CD4-positive, alpha-beta T cell treated with Interleukin-12 subunit alpha and Interleukin-12 subunit beta, for 1 hour (primary cell): ENCODE measurements at regions not wholly inside any gene's neighbourhood (a gene's known extent, or its start where the extent isn't known, plus 50 kb on each side); places are given as distances from the start of the nearest gene placed in this dataset.
"Not testable (repeated sequence)": the region's sequence is repeated elsewhere in the genome, so short reads cannot be mapped to it uniquely, and the experiment has no call there.

Experiments
- DNase-seq: peaks from one replicate; pipeline ENCODE4 v3.0.0-alpha.2; 2020

DNA sequence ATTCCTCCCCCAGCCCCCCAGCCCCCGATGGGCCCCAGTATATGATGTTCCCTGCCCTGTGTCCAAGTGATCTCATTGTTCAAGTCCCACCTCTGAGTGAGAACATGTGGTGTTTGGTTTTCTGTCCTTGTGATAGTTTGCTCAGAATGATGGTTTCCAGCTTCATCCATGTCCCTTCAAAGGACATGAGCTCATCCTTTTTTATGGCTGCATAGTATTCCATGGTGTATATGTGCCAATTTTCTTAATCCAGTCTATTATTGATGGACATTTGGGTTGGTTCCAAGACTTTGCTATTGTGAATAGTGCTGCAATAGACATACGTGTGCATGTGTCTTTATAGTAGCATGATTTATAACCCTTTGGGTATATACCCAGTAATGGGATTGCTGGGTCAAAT is 495.3 kb downstream of the OMA1 start:
- DNase-seq = not testable (repeated sequence)

DNA sequence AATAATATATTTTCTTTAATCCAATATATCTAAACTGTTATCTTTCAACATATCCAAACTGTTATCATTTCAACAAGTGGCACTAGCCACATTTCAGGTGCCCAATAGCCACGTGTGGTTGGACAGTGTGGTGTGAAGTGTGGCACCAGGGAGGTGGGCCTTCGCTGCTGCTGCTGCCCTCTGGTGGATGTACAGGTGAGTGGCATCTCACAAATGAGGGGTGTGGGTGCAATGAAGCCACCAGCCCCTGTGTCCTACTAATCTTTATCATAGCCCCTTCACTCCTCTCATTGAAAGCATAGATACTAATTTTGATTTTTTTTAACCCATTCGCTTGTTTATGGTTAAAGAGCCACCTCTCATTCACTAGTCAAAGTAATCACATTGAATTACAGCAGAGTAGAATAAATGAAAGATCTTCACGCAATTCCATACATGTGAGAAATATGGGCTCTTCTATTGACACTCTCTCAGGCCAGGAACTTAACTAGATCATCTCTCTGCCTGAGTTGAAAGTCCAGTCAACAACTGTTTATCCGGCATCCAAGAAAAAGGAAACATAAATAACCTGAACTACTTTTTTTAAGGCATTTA is 499.2 kb downstream of the OMA1 start:
- peak; percentile 14 for DNase-seq

DNA sequence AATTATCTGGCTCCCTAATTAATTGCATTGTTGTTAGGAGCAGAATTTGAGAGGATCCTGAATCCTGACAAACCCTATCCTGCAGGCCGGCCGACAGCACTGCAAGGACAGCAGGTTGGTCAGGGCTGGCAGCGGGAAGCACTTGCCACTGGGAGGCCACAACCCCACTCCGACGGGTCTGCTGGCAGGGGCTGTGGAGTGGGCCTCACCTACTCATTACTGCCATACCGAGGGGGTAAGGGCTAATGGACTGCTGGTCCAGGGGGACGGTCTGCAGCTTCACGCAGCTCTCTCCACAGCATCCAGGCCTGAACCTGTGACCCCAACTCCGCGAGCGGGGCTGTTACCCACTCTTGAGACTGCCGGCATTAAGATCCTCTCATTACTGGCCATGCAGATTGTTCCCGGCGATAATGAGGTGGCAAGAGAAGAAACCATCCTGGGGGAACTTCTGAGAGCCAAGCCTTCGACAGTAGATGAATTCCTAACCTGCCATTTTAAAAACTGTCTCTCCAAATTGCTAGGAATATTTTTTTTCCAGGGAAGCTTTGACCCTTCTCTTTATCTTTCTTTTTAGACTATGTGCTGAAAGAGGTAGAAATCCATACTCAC is 501.3 kb downstream of the OMA1 start:
- DNase-seq = no peak

DNA sequence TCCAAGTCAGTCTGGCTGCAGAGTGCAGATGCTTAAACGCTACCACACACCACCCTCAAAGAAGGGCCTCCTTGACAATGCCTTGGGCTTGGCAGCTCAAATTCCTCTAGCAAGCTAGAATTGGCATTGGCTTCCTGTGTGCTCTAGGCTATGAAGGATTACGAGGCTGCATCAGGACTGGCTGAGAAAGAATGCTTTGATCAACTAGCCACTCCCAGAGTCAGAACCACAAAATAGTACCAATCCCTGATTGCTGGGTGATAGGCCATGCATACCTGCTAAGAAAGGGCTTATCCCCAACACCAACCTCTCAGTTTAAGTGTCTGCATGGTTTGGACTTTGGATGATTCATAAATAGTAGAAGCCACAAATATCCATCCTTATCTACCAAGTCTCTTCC is 504.9 kb downstream of the OMA1 start:
- DNase-seq = no peak

DNA sequence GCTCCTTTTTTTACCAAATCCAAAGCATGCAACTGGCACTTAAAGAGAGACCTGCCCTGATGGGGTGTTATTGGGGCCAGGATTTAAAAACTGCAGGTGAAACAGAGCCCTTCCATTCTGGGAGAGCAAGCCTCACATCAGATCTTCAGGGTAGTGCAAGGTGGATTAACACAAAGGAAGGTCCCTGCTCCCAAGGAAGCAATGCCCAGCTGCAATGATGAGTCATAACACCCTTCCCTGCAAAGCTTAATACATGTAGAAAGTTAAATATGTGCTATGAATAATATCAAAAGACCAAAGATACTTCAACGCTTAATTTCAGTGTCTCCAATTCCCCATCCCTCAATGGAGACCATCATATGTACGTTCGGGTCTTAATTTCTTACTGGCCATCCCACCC is 508.0 kb downstream of the OMA1 start:
- no peak for DNase-seq

DNA sequence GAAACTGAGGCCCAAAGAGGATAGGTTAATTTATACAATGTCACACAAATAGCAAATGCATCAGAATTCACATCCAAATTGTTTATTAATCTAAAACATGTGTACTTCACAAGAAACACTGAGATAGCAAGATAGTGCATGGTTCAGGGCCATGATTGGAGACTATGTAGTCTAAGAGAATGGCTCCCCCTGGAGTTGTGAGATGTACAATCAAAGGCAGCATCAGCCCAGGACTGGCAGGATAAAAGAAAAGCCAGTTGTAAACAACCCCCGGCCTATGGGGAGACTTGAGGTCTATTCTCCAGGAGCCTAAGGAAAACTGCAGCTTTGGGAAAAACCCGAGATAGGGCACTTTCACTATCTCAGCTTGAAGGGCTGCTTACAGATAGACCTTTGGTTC is 511.0 kb downstream of the OMA1 start:
- no peak for DNase-seq

DNA sequence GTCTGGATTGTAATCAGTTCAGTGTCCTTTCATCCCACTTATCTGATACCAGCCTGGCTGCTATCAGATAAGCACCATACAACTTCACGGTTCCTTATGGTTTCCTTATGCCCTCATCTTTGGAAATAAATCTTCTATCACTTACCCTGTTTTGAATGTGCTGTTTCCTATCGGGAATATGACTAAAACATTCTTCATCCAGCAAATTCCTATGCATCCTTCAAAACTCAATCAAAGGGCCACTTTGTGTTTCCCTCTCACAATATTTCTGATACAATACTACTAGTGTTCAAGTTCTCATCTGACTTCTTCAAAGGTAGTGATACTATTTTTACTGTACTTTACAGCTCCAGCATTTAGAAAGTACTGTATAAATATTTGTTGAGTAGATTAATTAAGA is 513.2 kb downstream of the OMA1 start:
- DNase-seq = no peak

DNA sequence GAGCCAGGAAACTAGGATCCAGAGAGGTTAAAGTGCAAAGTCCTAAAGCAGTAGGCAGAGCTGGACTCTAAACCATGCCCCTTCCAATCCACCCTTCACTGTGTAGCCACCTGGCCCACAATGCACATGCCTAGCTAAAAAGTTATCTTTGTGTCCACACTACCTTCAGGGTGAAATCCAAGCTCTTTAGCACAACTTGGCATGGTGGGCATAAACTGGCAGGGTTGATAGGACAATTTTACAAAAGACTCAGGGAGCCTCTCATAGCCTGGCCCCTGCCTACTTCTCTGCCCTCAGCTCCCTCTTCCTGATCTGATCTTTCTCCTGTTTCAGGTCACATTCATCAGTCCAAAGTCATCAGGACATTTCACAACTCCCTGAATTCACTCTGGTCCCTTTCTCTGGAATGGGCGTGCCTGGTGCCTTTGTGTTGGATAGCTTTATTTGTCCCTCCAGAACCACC is 513.9 kb downstream of the OMA1 start:
- DNase-seq = no peak

DNA sequence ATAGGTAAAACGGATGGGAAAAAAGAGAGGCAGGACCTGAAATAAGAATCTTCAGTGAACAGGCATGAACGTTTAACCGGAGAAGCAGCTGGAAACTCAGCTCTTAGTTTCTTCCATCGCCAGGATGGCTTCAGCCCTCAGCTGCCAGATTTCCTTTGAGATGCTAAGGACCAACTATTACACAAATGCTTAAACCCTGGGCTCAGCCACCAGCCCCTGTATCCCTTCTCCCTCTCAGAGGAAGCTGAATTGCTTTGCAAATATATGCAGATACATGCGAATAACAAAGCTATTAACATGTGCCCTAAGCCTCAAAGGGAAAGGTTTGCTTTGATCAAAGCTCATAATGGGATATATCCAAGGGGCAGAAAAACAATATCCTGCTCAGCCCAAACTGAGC is 515.1 kb downstream of the OMA1 start:
- no peak for DNase-seq

DNA sequence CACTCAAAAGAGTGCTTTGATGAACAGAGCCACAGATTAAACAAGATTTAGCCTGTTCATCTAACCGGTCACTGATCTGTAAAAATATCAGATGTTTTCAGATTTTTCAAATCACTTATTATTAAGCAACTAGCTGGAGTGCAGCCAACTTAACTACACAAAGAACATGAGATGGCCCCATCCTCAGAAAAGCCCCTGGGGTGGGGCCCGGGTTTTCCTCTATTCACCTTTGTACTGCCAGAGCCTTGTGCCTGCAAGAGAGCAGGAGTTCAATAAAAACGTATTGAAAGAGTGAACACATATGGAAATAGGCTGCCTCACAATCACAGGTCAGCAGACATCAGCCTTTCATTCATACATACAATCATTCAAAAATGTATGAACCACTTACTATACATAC is 516.1 kb downstream of the OMA1 start:
- no peak for DNase-seq

DNA sequence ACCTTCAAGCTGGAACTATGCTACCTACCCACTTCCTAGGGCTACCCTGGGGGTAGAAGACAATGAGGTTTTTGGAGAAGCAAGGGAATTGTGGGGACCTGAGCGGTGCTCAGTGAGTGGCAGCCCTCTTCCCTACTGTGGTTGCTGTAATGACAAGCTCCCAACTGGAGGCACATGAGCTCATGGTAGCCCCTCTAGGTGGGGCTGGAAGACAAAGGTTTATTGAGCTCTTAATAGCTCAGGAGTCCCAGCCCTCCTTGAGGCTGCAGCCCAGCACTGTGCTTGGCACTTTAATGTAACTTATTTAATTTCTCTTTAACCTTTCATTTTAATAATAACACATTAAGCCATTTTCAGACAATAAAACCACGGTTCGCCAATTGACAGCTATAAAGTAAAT is 528.9 kb downstream of the OMA1 start:
- DNase-seq = no peak

DNA sequence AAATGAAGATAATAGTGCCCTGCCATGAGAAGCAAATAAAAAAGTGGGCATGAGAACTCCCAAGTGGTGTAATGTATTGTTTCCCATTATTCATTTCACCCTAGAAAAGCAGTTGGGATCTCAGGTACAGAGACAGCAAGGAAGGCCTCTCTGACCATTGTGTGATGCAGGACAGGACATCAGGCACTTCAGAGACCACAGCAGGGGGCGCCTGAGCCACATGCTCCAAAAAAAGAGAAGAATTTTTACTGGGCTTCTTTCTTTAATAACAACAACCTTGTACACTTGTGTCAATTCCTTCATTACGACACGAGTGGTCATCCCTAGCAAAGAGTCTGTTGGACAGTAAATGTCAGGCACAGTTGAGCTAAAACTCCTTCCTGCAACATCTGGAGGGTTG is 533.3 kb downstream of the OMA1 start:
- no peak for DNase-seq

DNA sequence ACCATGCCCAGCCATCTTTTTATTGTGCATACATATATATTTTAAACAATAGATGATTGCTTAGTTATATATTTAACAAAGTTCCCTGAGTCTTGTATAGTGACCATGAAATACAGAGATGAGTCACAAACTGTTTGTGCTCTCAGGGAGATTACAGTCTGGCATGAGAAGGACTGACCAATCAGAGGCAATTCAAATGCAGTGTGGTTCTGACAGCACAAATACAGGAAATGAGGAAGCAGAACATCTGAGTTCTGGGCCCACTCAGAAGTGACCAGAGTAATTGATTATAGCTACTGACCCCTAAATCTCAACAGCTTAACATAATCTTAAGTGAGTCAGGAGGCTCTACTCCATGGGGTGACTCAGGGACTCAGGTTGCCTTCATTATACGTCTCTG is 534.5 kb downstream of the OMA1 start:
- DNase-seq = no peak

DNA sequence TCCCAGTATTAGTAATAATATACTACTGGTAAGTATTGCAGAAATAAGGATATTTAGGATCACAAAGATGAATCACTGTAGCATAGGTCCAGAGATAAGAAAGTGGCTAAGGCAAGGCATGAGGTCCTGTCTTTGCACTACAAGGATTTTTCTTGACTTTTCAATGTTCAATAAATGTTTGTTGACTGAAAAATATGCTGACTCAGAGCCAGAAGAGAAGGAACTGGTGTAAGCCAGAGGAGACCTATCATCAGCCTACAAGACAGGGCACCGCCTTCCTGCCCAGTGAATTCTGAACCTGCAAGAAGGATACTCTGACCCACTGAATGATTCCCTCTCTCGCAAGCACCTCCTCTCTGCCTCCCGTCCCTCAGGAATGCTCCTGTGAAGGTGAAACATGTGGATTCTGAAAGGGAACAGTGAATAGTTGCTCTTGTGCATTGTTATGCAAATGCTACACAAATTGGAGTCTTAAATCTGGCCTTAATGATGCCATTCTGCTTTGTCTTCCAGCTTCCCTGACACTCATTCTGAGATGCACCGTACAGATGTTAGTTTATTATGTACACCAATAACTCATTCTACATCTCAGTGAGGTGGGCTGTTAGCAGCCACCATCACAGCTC is 540.0 kb downstream of the OMA1 start:
- no peak for DNase-seq

DNA sequence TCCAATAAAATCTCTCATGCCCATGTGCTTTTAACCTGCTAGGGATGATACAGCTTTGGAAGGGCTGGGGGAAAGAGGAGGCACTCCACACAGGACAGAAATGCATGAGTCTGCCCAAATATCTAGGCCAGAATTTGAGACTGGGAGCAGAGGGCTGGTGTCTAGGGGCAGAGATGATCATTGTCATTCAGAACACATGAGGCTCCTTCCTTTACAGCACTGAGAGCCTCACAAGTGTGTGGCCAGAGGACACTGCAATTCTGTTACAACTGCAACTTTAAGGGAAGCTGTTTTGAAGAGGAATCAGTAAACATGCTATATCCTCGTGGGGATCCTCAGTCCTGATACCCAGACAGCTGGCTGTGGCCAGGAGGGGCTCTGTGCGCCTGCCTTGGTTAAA is 541.3 kb downstream of the OMA1 start:
- no peak for DNase-seq

DNA sequence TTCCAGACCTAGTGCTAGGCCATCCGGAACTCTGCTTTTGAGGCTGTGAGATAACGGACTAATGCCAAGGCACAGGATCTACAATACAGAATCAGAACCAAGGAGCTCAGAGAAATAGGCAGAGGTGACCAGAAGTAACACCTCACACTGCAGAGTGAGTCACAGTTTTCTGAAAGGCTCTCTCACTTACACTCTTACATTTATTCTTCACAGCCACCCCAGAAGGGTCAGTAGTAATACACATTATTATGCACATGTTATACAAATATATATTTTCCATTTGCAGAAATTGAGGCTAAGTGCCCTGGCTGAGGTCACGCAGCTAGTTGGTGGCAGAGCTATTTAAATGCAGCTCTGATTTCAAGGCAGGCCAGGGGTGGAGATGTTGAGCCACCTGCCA is 542.5 kb downstream of the OMA1 start:
- DNase-seq = no peak

DNA sequence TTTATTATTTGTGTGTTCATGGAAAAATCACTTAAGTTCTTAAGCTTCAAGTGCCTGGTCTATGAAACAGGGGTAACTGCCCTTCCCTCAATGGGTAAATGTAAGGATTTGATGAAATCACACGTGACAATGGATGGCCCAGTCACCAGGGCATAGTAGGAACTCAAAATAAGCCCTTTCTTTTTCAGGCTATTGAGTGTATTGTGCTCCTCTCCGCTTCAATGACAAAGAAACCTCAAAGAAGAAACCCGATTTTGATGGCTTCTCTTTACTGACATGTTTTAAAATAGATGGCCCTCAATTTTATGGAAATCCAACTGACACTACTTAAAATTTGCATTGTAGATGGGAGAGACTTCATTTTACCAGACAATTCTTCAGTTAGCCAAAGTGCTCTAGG is 543.5 kb downstream of the OMA1 start:
- no peak for DNase-seq

DNA sequence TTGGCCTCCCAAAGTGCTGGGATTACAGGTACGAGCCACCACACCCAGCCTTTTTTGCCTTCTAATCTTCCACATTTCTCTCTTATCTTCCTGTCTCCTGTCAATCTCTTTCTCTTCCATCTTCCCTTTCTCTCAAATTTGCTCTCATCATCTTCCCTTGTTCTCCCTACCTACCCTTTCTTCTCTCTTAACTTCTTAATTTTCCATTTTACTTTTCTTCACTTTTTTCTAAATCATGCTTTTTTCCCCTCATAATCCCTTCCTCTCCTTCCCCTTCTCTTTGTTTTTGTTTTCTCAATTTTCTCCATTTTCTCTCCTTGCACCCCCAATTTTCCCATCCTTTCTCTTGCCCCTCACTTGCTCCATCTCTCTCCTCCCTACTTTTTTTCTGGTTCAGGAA is 545.7 kb downstream of the OMA1 start:
- DNase-seq = no peak

DNA sequence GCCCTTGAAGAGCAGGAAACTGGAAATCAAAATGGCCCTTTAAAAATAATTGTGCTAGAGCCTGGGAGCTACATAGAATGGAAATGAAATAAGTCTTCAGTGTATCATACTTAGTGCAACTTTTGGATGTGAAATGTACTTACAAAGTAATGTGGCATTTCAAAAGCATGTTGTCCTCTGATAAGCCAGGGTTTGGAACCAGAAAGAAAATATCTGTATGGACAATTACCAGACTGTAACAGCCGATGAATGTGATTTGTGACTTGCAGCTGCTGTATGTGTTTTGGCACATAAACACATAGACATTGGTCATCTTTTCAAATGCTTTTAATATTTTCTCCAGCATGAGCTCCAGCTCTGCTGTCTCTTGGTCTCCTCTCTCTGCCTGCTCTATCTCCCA is 546.4 kb downstream of the OMA1 start:
- DNase-seq = no peak

DNA sequence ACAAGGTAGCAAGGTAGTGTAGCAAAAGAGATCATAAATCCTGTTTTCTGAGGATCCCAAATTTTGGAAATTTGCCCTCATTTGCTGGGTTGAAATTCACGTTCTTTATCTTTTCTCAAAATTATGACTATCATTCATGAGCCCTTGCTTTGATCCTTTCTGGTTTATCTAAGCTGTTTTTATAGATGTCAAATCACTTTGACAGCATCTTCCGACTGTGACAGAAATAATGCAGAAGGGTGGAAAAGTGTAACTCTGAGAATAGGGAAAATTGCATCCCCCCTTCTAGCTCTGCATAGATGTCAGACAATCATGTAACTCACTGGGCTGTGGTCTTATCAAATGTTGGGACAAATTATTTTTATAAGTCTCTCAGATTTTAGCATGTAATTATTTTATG is 550.1 kb downstream of the OMA1 start:
- DNase-seq = no peak

DNA sequence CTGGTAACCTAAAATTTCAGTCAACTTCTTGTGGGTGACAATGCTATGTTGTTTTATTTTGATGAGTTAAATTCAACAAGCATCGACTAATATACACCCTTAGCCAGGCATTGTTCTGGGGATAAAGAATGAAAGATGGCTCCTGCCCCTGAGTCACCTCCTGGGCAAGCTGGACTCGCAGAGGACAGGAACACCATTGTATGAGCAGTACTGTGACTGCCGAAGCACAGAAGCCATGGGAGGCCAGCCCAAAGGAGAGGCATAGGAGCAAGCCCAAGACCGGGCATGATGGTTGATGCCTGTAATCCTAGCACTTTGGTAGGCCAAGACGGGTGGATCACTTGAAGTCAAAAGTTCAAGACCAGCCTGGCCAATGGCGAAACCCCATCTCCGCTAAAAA is 555.2 kb downstream of the OMA1 start:
- DNase-seq = no peak

DNA sequence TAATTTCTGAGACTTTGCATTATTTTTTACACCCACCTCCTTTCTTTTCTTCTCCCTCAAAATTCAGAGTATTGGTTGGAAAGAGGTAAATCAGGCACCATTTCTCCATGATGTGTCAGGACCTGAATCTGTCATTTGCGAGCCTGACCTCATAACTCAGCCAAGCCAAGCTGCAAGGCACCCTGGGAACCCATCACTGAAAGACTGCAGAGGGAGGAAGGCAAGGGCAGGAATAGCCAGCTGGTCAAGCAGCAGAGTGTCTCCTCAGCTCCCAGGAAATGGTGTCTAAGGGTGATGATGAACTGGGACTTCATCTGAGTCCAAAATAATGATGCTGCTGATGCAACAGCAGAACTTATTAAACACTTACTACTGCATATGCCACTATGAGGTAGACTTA is 556.6 kb downstream of the OMA1 start:
- DNase-seq = no peak

DNA sequence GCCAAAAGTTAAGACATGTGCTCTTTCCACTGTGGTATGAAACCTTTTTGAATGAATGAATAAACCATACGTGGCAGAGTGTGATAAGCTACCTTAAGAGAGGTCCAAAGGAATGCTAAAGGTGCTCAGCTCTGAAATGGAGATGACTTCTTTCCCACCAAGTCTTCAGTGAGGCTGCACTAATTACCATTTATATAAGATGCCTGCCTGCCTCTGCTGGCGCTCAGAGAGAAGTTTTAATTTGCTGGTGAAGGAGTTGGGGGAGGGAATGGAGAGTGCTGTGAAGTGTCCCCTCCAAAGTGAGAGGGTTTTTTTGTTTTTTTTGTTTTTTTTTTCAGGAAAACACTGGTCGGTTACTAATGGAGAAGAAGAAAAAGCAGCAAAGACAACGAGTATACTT is 559.0 kb downstream of the OMA1 start:
- DNase-seq = no peak

DNA sequence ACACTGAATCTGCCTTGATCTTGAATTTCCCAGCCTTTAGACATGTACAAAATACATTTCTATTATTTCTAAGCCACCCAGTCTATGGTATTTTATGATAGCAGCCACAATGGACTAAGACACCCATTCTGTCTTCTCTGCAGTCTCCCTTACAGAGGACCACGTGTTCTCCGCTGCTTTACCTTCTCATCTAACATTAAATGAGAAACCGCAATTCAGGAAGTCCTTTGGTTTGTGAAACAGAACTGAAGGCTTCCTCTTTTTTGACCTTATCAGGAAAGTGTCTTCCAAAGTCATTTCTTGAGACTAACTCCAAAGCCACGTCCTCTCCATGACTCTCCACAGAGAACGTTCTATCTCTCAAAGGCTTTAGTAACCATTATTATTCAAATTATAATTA is 560.1 kb downstream of the OMA1 start:
- DNase-seq = no peak

DNA sequence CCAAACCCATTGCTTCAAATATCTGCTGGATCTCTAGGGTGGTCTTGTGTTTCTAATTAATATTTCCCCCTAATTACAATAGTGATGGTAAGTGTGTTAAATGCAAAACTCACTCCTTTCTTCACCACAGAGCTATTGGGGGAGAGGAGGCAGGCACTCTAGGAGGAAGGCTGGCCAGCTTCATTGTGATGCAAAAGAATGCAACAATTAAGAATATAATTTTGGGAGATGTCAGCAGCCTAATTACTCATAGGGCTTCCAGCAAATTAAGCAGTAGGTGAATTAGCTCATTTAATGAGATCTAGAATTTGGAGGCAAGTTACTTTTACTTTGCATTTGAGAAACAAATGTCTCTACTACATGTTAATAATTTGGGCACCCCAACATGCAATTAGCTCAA is 560.4 kb upstream of the DAB1 start:
- DNase-seq = no peak
